SK-N-MC (cell line): ENCODE measurements at regions not wholly inside any gene's neighbourhood (a gene's known extent, or its start where the extent isn't known, plus 50 kb on each side); places are given as distances from the start of the nearest gene placed in this dataset.

Experiments used
- EZH2 ChIP-seq: fragments of 200-600 bp; sonication (generic); IDR thresholded peaks from one replicate; pipeline ENCODE4 v1.6.1; 2017; ENCODE audit warnings: antibody characterized with exemption
- POLR2AphosphoS5 ChIP-seq: IDR thresholded peaks from 2 replicates; pipeline ENCODE4 v1.6.1; 2012; ENCODE audit warnings: mild to moderate bottlenecking, low read depth, low read length, borderline replicate concordance

DNA sequence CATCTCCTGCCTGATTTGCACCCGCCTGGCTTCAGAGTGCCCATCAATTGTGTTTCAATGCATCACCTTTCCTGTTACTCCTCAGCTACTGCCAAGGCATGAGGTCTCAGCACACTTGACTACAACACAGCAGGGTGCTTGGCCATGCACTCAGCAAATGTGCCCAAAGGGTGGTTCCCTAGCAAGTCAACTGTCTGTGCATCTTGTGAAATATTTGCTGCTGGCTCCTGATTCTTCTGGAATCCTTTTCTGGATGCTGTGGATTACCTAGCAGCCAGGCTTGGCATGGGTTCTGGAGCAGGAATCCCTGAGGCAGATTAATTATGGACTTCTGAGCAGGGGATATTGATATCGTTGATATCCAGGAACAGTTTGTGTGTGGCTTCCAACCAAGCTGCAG is 662.6 kb upstream of the MGMT start:
- no peak for TF ChIP-seq POLR2AphosphoS5
- no peak for TF ChIP-seq EZH2
